ENCODE measurements at regions not wholly inside any gene's neighbourhood (a gene's known extent, or its start where the extent isn't known, plus 50 kb on each side); places are given as distances from the start of the nearest gene placed in this dataset.

- TF ChIP-seq, protein P1, sequence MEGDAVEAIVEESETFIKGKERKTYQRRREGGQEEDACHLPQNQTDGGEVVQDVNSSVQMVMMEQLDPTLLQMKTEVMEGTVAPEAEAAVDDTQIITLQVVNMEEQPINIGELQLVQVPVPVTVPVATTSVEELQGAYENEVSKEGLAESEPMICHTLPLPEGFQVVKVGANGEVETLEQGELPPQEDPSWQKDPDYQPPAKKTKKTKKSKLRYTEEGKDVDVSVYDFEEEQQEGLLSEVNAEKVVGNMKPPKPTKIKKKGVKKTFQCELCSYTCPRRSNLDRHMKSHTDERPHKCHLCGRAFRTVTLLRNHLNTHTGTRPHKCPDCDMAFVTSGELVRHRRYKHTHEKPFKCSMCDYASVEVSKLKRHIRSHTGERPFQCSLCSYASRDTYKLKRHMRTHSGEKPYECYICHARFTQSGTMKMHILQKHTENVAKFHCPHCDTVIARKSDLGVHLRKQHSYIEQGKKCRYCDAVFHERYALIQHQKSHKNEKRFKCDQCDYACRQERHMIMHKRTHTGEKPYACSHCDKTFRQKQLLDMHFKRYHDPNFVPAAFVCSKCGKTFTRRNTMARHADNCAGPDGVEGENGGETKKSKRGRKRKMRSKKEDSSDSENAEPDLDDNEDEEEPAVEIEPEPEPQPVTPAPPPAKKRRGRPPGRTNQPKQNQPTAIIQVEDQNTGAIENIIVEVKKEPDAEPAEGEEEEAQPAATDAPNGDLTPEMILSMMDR (IDR thresholded peaks at IDR 0.05; ENCODE audit: low read depth, low read length) = no peak
- H3K4me3 ChIP-seq (ENCODE audit: low read depth, low read length) = no peak overlapping the region
These were observed 491.0 kb upstream of the KIRREL3 start for GRCh38 chr11:127491589-127491988.

- TF ChIP-seq, protein P1 (IDR thresholded peaks at IDR 0.05; ENCODE audit: low read depth, low read length) = no peak
- H3K4me3 ChIP-seq (ENCODE audit: low read depth, low read length) = no peak overlapping the region
These were observed 490.3 kb upstream of the KIRREL3 start for GRCh38 chr11:127490896-127491295.

DNA sequence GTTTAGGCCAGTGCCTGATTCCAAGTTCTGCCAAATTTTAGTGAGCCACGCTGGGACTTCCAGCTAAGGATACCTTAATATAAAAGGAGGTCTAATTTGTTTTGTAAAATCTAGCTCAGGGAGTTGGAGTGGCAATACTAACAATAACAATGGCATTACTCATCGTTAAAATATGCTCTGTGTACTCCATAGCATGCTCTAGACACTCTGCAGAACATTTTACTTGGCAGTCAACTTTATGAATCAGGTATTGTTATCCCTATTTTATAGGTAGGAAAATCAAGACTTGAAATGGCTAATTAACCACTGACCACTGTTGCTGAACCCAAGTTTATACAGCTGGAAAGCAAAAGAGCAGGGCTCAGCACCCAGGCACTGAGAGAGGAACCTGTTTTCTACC is 485.0 kb upstream of the KIRREL3 start:
- TF ChIP-seq, protein P1 (IDR thresholded peaks at IDR 0.05; ENCODE audit: low read depth, low read length) = no peak
- H3K4me3 ChIP-seq (ENCODE audit: low read depth, low read length) = no peak overlapping the region

DNA sequence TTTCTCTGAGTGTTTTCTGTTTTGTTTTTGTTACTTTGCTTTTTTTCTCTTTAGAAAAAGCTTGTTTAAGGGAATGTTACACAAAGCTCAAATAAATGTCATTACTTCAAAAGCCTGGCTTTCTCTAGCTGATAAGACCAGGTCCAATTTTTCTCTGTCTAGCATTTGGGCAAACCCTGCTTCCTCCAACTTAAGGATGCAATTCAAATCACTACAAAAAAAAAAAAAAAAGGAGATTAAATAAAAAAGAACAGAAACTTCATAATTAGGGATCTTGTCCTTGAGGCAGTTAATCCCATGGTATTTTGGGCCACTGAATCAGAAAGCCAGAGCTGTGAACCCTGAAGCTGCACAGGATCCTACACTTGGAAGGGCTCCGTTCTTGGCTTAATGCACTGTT is 480.8 kb upstream of the KIRREL3 start:
- TF ChIP-seq, protein P1 (IDR thresholded peaks at IDR 0.05; ENCODE audit: low read depth, low read length) = no peak
- H3K4me3 ChIP-seq (ENCODE audit: low read depth, low read length) = no peak overlapping the region

GRCh38 chr11:127478826-127479225 is 478.3 kb upstream of the KIRREL3 start:
- H3K4me3 ChIP-seq (ENCODE audit: low read depth, low read length) = no peak overlapping the region
- TF ChIP-seq, protein P1 (IDR thresholded peaks at IDR 0.05; ENCODE audit: low read depth, low read length) = no peak

DNA sequence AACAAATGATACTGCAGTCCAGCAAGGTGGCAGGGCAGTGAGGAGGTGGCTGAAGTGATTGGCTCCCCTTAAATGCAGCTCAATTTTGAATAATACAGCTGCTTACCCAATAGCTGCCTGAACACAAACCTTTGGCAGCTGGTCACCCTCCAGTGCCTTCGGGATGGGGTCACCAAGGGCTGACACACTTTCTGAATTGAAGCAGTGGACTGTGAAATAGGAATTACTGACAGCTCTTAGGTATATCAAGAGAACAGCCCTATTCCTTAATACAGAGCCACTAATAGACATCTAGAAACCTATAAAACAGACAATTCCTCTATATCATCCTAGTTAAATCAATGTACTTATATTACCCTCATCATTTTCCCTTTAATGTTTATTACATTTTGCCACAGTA is 474.2 kb upstream of the KIRREL3 start:
- no peak overlapping the region for H3K4me3 ChIP-seq (ENCODE audit: low read depth, low read length)
- TF ChIP-seq, protein P1 (IDR thresholded peaks at IDR 0.05; ENCODE audit: low read depth, low read length) = no peak

DNA sequence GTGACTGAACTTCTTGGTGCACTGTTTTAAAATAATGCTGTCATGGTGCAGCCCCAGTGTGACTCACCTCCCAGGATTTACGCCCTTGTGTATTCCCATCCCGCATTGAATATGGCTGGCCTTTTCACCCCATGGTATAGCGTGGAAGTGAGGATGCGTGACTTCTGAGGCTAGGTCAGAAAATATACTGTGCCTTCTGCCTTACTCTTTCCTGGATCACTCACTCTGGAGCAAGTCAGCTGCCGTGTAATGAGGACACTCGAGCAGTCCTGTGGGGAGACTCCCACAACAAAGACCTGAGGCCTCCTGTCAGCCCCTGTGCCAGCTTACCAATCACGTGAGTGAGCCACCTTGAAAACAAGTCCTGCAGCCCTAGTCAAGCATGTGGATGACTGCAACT is 471.9 kb upstream of the KIRREL3 start:
- H3K4me3 ChIP-seq (ENCODE audit: low read depth, low read length) = no peak overlapping the region
- TF ChIP-seq, protein P1 (IDR thresholded peaks at IDR 0.05; ENCODE audit: low read depth, low read length) = no peak

Data from WI38 (cell line).